ENCODE measurements at regions not wholly inside any gene's neighbourhood (a gene's known extent, or its start where the extent isn't known, plus 50 kb on each side); places are given as distances from the start of the nearest gene placed in this dataset.

- Histone ChIP-seq H3K4me3 (ENCODE audit: low read depth in 1 of 2, low read length in 2 of 2) (no peak overlapping the region), H3K27ac (ENCODE audit: low read depth in 2 of 2, low read length in 1 of 2) (no peak overlapping the region), H3K27me3 (ENCODE audit: control insufficient read depth in 1 of 2, insufficient read depth in 2 of 2, low read length in 2 of 2) (peaks cover 0 to 3% of the 10 kb centered on the region in 2 donors), H3K4me1 (ENCODE audit: control insufficient read depth in 2 of 2, insufficient read depth in 2 of 2, low read length in 1 of 2) (no peaks in the 10 kb centered on the region), H3K36me3 (ENCODE audit: control insufficient read depth in 2 of 2, insufficient read depth in 2 of 2, low read length in 1 of 2) (no peaks in the 10 kb centered on the region), H3K9me3 (ENCODE audit: control insufficient read depth in 2 of 2, insufficient read depth in 1 of 2, low read depth in 1 of 2, low read length in 1 of 2) (peaks cover 3 to 5% of the 10 kb centered on the region in 2 donors)
- 80 to 82% methylated on average over 10 of the region's 10 CpGs for WGBS, 2 donors
Measured at GRCh38 chr10:126854726-126855495, 50.3 kb upstream of the DOCK1 start.

Measured in esophagus (tissue), 2 donors.